Fibroblast of lung (primary cell): ENCODE measurements at regions not wholly inside any gene's neighbourhood (a gene's known extent, or its start where the extent isn't known, plus 50 kb on each side); places are given as distances from the start of the nearest gene placed in this dataset.
A peak's percentile ranks its signal among the peaks of the same experiment; 100 is the strongest.

Experiments
- DNase-seq, 2 donors: peaks; one replicate each; pipeline versions ENCODE4 v3.0.0 to v3.0.0-alpha.2; 2010; ENCODE audit warnings: low read depth in 2 of 2
- H2AFZ ChIP-seq: 2 replicates; pipeline ENCODE4 v1.5.1; 2012; ENCODE audit warnings: low read length, control low read depth, inconsistent platforms
- H3K27ac ChIP-seq: 2 replicates; pipeline ENCODE4 v1.5.1; 2011; ENCODE audit warnings: low read length, control low read depth; ENCODE audit not compliant: insufficient read depth
- H3K27me3 ChIP-seq: 2 replicates; pipeline ENCODE4 v1.5.1; 2011; ENCODE audit warnings: mild to moderate bottlenecking, low read length; ENCODE audit not compliant: control insufficient read depth, insufficient read depth
- H3K36me3 ChIP-seq: 2 replicates; pipeline ENCODE4 v1.5.1; 2011; ENCODE audit warnings: low read length; ENCODE audit not compliant: control insufficient read depth, insufficient read depth
- H3K4me1 ChIP-seq: 2 replicates; pipeline ENCODE4 v1.5.1; 2011; ENCODE audit warnings: low read length; ENCODE audit not compliant: control insufficient read depth, insufficient read depth; ENCODE audit errors: extremely low read depth
- H3K4me2 ChIP-seq: 2 replicates; pipeline ENCODE4 v1.5.1; 2011; ENCODE audit warnings: low read length, control low read depth; ENCODE audit not compliant: insufficient read depth; ENCODE audit errors: extremely low read depth
- H3K4me3 ChIP-seq, 4 experiments: fragments of 200-600 bp in 1 of 4; sonication (generic) in 1 of 4; replicated peaks in 1 of 4; 2 replicates each; pipeline ENCODE4 v1.5.1; 2011 to 2016; ENCODE audit warnings: low read length in 4 of 4, low read depth in 3 of 4, mild to moderate bottlenecking in 3 of 4, control low read depth in 2 of 4, inconsistent platforms in 1 of 4, mixed read lengths in 1 of 4; ENCODE audit not compliant: insufficient read depth in 1 of 4; ENCODE audit errors: control extremely low read depth in 1 of 4
- H3K79me2 ChIP-seq: 2 replicates; pipeline ENCODE4 v1.5.1; 2012; ENCODE audit warnings: mild to moderate bottlenecking, low read length, inconsistent platforms; ENCODE audit not compliant: control insufficient read depth, insufficient read depth
- H3K9ac ChIP-seq: 2 replicates; pipeline ENCODE4 v1.5.1; 2011; ENCODE audit warnings: mild to moderate bottlenecking, low read length, control low read depth; ENCODE audit not compliant: insufficient read depth
- H3K9me3 ChIP-seq: 2 replicates; pipeline ENCODE4 v1.5.1; 2012; ENCODE audit warnings: low read depth, low read length; ENCODE audit not compliant: control insufficient read depth, insufficient read depth
- H4K20me1 ChIP-seq: 2 replicates; pipeline ENCODE4 v1.5.1; 2011; ENCODE audit warnings: low read length; ENCODE audit not compliant: control insufficient read depth, insufficient read depth; ENCODE audit errors: extremely low read depth
- EZH2 ChIP-seq: IDR thresholded peaks from 2 replicates; pipeline ENCODE4 v1.5.1; 2012; ENCODE audit warnings: low read length, control low read depth, mild to moderate bottlenecking; ENCODE audit errors: missing control alignments
- TF ChIP-seq, protein P1 (sequence below), 2 donors: IDR thresholded peaks in 1 of 2; conservative IDR thresholded peaks in 1 of 2; 1 replicate in 1 of 2; 2 replicates in 1 of 2; pipeline ENCODE4 v1.5.1; 2011 to 2012; ENCODE audit warnings: low read length in 2 of 2, control low read depth in 1 of 2, inconsistent platforms in 1 of 2, low read depth in 1 of 2, mild to moderate bottlenecking in 1 of 2

DNA sequence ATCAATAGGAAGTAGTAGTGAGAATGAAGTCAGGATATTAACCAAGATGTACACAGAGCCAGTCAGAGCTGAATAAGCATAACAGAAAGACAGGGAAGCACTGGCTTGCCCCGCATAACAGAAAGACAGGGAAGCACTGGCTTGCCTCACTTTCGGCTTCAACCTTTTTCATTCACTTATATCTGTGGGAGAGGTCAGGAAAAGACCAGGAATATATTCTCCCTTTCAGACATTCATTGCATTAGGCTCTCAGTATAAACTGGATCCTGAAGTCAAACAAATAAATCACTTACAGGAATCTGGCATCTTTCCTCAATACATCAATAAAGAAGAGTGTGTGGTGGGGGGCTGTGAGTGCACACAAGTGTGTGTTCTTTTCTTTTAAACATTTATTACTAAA, 437.6 kb downstream of the C6orf118 start:
- H3K27ac ChIP-seq, result no peak overlapping the region
- no peaks in the 10 kb centered on the region for H3K79me2 ChIP-seq
- no peaks in the 10 kb centered on the region for H3K27me3 ChIP-seq
- no peaks in the 10 kb centered on the region for H4K20me1 ChIP-seq
- no peaks in the 10 kb centered on the region for H3K36me3 ChIP-seq
- H3K4me1 ChIP-seq, result no peaks in the 10 kb centered on the region
- no peak overlapping the region for H3K9ac ChIP-seq
- H3K9me3 ChIP-seq, result no peaks in the 10 kb centered on the region
- no peak overlapping the region for H3K4me2 ChIP-seq
- TF ChIP-seq EZH2, result no peak
- TF ChIP-seq, protein P1, sequence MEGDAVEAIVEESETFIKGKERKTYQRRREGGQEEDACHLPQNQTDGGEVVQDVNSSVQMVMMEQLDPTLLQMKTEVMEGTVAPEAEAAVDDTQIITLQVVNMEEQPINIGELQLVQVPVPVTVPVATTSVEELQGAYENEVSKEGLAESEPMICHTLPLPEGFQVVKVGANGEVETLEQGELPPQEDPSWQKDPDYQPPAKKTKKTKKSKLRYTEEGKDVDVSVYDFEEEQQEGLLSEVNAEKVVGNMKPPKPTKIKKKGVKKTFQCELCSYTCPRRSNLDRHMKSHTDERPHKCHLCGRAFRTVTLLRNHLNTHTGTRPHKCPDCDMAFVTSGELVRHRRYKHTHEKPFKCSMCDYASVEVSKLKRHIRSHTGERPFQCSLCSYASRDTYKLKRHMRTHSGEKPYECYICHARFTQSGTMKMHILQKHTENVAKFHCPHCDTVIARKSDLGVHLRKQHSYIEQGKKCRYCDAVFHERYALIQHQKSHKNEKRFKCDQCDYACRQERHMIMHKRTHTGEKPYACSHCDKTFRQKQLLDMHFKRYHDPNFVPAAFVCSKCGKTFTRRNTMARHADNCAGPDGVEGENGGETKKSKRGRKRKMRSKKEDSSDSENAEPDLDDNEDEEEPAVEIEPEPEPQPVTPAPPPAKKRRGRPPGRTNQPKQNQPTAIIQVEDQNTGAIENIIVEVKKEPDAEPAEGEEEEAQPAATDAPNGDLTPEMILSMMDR (conservative IDR thresholded peaks at IDR 0.05 in 1 of 2, IDR thresholded peaks at IDR 0.05 in 1 of 2; ENCODE audit: low read depth in 1 of 2, low read length in 2 of 2), result no peak
- H2AFZ ChIP-seq, result no peak overlapping the region
- DNase-seq, result no peak
- no peak overlapping the region for H3K4me3 ChIP-seq

DNA sequence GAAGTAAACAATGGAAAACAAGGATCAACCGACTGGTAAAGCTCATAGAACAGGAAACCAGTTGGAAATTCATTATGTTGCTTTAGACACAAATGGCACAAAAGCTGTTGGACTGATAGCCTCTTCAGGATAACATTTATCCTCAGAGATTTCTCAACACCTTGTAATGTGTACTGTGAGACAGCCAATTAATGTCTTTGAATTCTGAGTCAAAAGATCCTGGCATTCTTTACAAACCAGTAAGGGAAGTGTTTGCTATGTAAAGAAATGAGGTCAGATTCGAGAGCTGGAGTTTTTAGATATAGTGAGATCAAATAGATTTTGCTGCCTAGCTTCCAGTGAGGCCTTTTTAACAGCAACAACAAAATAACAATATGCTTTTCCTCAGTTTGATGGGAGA, 439.2 kb downstream of the C6orf118 start:
- TF ChIP-seq, protein P1 (conservative IDR thresholded peaks at IDR 0.05 in 1 of 2, IDR thresholded peaks at IDR 0.05 in 1 of 2; ENCODE audit: low read depth in 1 of 2, low read length in 2 of 2), result no peak
- TF ChIP-seq EZH2, result no peak
- H3K9me3 ChIP-seq, result no peaks in the 10 kb centered on the region
- no peaks in the 10 kb centered on the region for H3K27me3 ChIP-seq
- no peaks in the 10 kb centered on the region for H4K20me1 ChIP-seq
- H3K4me1 ChIP-seq, result no peaks in the 10 kb centered on the region
- no peak overlapping the region for H3K9ac ChIP-seq
- H3K4me2 ChIP-seq, result no peak overlapping the region
- H2AFZ ChIP-seq, result no peak overlapping the region
- H3K79me2 ChIP-seq, result no peaks in the 10 kb centered on the region
- H3K27ac ChIP-seq, result no peak overlapping the region
- peak in 1 of 2 donors; percentile 1 for DNase-seq
- no peaks in the 10 kb centered on the region for H3K36me3 ChIP-seq
- no peak overlapping the region for H3K4me3 ChIP-seq

DNA sequence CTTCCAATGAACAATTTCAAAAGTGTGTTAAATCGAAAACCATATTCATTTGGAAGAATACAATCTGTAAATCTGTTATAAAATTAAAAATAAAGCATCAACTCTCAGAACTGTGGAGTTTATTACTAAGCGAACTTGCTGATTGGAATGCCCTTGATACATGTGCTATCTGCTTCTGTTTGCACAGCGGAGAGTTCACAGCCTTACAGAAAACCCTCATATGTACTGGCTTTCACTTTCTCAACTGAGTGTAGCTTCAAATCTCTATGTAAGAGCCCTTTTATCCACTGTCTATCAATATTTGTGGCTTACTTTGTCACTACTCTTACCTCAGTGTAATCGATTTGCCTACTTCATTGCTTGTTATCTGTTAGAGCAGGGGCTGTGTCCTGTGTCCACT, 447.4 kb downstream of the C6orf118 start:
- Histone ChIP-seq H3K9me3 (no peaks in the 10 kb centered on the region), H3K27ac (no peak overlapping the region), H3K4me2 (no peak overlapping the region), H2AFZ (no peak overlapping the region), H3K9ac (no peak overlapping the region), H3K27me3 (no peaks in the 10 kb centered on the region), H4K20me1 (no peaks in the 10 kb centered on the region), H3K4me1 (no peaks in the 10 kb centered on the region), H3K4me3 (no peak overlapping the region), H3K36me3 (no peaks in the 10 kb centered on the region), H3K79me2 (no peaks in the 10 kb centered on the region)
- TF ChIP-seq, protein P1 (conservative IDR thresholded peaks at IDR 0.05 in 1 of 2, IDR thresholded peaks at IDR 0.05 in 1 of 2; ENCODE audit: low read depth in 1 of 2, low read length in 2 of 2), result no peak
- TF ChIP-seq EZH2, result no peak
- DNase-seq, result no peak
